ENCODE measurements at regions not wholly inside any gene's neighbourhood (a gene's known extent, or its start where the extent isn't known, plus 50 kb on each side); places are given as distances from the start of the nearest gene placed in this dataset.

DNA sequence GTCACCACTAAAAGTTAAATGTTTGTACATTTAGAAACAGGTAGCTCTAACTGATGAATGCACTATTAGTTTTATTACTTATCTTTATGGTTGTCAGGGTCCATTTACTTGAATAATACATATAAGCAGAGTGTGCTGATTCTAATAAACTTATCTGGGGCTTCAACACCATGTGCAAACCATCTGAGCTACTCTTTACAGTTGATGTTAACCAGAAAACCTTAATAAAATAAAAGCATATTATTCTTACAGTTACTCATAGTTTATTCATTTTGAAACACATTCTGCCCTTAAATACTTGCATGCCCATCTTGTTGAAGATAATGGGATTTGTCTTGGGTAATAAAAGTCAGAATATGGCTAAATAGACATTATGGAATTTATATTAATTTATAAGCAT lies 1042.2 kb downstream of the EPHA7 start:
- no peak for DNase-seq (ENCODE audit: low spot score)

DNA sequence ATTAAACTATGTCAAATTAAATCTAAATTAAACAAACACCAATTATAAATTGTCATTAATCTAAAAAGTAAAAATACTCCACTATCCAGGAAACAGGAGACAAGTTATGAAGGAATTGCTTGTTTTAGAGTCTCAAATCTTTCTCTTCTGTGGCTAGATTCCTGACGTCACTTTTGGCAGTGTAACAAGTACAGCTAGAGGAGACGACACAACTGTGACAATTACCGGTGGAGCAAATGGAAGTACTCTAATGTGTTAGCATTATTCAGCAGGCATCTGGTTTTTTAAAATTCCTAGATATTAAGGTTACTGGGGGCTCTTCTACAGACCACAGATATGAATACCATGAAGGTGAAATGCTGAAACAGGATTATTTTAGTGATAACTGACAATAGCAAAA lies 1042.7 kb downstream of the EPHA7 start:
- no peak for DNase-seq (ENCODE audit: low spot score)

DNA sequence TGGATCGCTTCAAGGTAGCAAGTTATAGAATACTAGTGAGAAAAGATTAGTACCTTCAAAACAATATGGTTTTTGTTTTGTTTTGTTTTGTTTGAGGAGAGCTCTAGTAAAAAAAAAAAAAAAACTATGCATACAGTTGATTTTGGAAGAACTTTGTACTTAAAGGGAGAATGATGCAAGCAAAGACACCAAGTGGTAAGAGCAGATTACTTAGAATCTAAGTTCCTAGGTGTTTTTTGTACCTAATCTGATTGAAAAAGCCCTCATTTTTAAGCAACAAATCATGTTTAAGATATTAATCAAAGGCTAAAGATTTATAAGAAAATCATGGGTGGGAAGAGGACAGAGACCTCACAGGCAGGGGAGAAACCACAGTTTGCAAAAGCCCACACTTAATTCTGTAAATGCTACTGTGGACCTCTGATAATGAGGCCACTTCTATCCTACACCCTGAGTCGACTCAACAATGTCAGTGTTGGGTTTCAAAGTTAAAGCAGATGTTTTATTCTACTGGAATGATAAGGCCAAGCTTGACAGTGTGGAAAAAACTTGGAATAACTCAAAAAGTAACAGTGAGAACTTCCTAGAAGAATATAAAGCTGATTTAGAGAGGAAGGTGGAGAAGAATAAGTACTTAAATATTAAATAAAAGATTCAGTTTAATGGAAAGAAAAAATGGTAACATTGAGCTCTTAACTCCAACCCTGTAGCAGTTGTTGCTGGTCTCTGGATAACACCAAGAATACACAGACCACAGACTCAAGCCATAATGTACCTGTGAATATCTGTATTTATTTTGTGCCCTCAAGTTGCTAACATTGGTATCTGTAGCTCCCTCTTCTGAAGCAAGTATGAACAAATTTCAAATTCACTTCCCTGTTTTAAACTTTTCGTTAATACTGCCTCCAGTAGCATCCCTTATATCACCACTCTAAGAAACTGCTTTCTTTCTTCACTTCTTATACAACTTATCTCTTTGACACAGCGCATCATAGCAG lies 1047.8 kb downstream of the EPHA7 start:
- DNase-seq (ENCODE audit: low spot score): no peak

DNA sequence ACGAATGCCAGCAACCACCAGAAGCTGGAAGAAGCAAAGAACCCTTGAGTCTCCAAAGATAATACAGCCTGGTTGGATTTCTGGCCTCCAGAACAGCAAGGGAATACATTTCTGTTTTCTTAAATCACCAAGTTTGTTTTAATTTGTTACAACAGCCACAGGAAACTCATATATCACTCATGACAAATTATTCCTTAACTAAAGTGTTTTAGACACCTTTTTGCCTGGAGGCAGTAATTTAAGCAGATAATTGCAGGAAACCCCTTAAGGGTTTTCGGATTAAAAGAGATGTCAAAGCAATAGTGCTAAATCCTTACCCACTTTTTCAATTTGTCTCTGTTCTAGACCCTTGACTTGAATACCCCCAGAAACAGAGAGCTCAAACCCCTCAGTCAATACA lies 1050.0 kb downstream of the EPHA7 start:
- DNase-seq (ENCODE audit: low spot score): no peak

DNA sequence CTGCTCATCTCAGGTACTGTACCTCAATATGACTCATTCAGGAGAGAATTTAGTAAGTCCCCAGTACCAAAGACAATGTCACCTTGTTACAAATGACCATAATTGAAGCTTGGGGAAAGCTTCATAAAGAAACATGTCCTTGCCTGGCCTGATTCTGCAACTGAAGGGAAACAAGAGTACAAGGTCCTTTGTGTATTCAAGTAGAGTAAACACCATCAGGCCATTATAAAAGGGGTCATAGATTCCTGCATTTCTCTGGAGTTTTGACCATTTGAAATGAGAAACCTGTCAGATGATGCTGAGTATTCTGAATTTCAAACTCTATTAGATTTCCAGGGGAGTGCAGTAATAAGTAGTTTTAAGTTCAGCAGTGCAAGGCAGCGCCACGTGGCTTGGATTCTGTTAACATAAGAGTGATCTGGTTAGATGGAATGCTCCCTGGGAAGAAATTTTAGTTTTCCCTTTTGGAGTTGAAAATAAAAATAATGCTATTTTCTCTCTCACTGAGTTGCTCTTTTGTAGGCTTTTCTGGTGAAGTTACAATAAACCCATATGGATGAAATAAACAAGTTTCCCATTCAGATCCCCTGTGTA lies 1054.3 kb downstream of the EPHA7 start:
- DNase-seq (ENCODE audit: low spot score): no peak

DNA sequence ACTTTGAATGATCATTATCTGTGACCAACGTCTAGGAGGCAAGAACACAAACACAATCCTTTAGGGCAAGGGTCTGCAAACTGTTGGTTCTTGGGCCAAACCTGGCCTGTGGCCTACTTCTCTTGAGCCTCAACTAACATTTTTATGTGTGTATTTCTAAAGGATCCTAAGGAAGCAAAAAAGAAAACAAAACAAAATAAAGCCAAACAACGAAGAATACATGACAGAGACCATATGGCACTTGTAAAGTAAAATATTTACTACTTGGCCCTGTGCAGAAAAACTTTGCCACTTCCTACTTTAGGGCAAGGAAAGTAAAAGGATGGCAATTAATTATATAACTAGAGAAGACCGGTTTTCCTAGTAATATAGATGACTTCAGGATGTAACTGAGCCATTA lies 1056.2 kb downstream of the EPHA7 start:
- DNase-seq (ENCODE audit: low spot score): no peak

DNA sequence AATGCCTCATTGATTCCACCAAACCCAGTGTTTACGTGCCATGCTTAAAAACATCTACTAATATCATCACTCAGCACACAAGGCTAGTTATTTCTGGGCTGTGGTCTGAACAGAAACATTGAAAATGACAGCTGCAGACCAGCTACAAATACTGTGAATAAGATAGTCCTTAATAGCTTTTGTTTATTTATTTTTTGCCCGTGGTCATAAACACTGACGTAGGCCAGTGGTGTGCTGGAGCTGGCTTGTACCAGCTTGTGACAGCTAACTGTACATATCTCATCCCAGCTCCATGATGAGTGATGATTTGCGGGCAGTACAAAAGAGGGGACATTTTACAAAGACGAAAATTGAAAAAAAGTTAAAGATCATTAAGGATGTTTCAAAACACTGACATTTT lies 1057.0 kb downstream of the EPHA7 start:
- no peak for DNase-seq (ENCODE audit: low spot score)

DNA sequence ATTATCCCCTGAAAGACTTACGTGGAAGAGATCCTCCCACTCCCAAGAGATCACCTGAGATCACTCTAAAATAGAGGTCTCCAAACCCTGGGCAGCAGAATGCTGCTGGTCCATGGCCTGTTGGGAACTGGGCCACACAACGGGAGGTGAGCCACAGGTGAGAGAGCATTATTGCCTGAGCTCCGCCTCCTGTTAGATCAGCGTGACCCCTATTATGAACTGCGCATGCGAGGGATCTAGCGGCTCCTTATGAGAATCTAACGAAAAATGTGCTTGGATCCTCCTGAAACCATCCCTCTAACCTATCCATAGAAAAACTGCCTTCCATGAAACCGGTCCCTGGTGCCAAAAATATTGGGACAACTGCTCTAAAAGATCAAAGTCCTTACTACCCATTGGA lies 1057.4 kb downstream of the EPHA7 start:
- no peak for DNase-seq (ENCODE audit: low spot score)

DNA sequence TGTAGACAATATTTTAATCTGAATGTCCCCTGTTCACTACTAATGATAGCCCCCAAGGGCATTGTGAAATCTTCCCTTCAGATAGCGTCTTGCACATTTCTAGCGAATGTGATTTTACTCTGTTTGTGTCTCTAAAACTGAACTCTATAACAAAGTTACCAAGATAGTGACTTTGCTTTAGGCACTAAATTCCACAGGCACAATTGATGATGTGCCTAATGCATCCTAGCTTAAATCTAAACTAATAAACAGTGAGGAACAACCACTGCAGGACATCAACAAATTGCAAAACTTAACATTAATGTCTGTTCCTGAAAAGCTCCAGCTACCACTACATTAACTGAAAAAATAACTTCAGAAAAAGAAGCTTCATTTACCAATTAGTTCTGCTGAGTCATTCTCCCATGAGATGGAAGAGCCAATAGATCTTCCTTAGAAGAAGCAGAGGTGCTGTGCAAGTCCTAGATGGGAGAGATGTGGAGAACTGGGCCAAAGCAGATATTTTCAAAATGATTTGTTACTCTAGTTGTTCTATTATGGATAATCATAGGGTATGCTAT lies 1065.0 kb downstream of the EPHA7 start:
- no peak for DNase-seq (ENCODE audit: low spot score)

DNA sequence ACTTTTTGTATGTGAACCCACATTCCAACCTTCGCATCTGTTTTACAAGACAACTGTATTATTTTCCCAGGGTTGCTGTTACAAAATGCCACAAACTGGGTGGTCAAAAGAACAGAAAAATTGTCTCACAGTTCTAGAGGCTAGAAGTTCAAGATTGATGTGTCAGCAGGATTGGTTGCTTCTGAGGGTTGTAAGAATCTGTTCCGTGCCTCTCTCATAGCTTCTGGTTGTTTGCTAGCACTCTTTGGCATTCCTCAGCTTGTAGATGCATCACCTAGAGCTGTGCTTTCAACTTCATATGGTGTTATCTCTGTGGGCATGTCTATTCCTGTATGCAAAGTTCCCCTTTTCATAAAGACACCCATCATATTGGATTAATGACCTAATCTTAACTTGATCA lies 1067.2 kb downstream of the EPHA7 start:
- no peak for DNase-seq (ENCODE audit: low spot score)

DNA sequence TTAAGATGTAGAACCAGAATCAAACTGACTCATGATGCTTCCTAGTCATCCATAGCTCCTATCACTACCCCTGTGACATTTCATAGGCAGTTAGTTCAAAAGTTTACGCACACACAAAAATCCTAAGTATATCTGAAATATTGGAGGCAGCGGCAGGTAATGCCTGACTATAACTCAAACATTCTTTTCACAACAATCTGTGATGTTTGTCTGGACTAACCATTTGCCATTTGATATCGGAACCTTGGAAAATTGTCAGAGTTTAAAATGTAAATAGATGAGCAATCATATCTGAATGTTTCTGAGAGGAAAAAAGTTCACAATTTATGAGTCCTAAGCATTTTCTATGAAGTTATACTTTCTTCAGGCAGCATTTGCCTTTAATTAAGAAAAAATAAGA lies 1078.2 kb downstream of the EPHA7 start:
- no peak for DNase-seq (ENCODE audit: low spot score)

DNA sequence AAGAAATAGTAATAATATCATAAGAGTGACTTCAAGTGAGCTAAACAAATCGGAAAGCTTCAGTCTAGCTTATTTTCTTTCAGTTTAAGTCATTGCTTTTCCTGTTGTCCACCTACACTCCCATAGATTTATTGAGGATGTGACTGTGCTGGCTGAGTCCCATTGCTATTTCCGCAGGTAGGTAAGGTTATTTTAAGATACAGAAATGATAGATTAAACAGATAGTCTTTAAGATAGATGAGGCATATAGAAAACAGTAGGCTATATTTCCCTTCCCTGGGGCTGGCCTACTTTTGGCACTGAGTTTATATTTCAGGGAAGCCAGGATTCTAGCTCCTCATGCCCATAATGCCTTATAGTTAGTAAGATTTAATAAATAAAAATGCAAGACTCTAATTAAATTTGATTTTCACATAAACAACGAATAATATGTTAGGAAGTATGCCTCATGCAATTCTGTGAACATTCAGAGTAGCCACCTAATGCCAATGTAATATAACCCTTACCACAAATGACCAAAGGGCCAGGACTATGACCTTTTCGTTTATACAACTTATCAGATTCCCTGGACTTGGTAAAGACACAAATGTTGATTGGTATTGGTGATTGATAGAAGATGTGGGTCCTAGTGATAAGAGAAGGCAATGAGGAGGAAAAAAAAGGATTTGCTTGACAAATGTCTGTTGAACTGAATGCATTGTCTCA lies 1079.3 kb downstream of the EPHA7 start:
- DNase-seq (ENCODE audit: low spot score): no peak

DNA sequence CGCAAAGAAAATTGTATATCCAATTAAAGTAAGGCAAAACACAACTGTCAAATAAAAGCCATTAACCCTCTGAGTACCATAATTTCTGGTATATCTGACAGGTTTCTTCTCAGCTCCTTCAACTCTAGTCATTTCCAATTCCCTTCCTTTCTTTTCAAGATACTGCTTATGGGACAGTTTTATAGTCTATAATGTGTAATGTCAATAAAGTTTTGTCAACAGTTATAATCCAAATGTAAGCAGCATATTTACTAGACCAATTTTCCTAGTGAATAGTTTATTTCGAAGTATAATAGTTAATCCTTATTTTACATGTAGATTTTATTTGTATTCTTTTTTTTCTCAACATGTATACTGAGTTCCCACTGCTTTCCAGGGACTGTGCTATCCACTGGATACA lies 1081.8 kb downstream of the EPHA7 start:
- no peak for DNase-seq (ENCODE audit: low spot score)

DNA sequence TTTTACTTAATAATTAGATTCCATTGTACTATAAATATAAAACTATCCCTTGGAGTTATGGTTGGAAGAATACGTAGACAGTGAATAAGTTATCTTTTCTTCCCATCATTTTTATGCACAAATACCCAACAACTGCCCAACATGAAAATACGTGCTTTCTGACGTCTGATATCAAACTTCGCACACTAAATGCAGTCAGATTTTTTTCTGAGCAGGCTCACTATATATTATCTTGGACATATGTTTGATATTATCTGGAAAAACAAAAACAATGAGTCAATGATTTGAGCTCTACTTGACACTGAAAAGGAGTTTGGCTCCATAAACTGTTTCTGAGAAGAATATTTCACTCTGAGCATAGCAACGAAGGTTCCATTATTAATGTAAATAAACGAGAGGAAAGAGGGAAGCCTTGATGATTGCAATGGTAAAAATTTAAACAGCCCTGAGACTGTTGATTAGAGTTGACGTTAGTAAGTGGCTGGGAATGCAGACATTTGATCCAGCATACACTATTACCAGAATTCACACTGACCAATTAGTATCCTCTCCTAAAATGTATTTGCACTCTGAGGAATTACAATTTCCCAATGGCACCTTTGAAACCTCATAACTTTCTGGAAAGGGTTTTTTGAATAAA lies 1090.0 kb downstream of the EPHA7 start:
- DNase-seq (ENCODE audit: low spot score): no peak

DNA sequence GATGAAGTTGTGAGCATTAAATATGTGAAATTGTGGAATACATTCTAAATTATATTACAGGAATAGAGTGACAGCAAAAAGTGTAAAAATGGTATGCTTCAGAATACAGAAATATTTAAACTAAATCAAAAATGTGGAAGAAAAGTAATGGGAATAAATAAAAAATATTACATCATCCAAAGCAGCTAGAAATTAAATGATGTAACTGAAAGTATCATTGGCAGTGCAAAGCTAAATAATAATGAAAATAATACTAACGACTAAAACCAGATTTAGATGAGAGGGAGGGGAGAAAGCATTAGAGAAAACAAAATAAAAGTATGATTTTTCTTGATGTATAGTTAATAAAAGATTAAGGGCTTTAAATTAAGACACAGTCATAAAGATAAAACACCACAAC lies 1104.0 kb downstream of the EPHA7 start:
- no peak for DNase-seq (ENCODE audit: low spot score)

DNA sequence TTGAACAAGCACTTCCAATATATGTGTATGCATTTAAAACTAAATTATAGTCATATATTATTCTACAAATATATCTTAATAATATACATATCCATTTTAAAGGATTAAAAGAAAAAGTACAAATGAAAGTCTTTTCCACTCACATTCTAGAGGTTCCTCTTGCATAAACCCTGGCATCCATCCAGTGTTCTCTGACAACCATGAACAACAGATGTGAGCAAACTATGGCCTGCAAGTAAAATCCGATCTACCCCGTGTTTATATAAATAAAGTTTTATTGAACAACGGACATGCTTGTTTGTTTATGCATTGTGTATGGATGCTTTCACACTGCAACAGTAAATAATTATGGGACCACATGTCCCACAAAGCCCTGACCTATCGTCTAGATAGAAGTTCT lies 1122.3 kb downstream of the EPHA7 start:
- DNase-seq (ENCODE audit: low spot score): no peak

DNA sequence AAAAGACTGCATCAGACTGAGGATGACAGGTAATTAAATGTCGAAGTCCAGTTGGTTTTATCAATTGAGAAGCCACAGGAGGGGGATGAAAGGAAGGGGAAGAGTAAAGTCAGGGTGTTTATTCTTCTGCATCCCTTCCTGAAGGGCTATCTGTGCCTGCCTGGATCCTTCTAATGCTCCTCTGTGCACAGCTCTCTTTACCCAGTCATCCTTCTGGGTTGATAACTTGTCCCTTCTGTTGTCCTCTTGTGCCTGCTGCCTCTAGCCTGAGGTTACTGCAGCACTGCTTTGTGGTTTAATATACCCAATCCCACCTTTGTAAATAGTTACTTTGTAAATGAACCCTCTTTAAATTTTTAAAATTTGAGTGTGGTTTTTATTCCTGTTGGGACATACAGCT lies 1127.3 kb downstream of the EPHA7 start:
- no peak for DNase-seq (ENCODE audit: low spot score)

DNA sequence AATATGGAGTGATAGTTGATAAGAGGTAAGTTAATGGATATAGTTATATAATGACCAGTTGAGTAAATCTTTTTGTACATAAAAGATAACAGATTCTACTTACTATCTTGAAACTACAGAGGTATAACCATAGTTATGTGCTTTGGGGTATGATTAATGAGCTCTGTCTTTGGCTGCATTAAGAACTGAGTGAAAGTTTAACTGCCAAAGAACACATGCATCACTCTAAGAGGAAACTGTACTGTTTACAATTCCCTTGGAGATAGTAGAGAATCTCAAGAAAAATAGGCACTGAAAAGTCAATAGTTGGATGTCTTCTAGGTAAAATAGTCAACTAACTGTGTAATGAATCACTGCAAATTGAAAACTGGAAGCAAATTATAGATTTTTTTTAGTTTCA lies 1129.5 kb downstream of the EPHA7 start:
- DNase-seq (ENCODE audit: low spot score): no peak

DNA sequence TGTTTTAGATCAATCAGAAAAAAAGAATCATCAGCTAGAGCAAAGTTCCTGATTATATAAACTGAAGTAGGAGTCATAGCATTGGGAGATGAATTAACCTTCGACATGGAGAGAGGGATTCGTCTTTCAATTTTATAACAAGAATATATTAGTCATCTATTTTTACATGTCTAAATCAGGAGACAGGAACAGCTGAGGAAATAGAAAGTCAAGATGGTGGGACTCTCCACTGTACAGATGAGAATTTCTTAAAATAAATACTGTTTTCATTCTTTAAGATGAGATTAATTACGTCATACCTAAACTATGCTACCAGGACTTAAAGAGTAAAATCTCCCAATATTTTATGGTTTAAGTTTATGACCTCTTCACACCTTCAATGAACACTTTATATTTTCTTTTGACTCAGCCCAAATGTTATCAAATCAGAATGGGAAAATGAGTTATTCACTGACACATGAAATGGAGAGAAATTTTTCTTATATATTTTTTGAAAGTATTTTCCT lies 1137.7 kb downstream of the EPHA7 start:
- DNase-seq (ENCODE audit: low spot score): no peak

DNA sequence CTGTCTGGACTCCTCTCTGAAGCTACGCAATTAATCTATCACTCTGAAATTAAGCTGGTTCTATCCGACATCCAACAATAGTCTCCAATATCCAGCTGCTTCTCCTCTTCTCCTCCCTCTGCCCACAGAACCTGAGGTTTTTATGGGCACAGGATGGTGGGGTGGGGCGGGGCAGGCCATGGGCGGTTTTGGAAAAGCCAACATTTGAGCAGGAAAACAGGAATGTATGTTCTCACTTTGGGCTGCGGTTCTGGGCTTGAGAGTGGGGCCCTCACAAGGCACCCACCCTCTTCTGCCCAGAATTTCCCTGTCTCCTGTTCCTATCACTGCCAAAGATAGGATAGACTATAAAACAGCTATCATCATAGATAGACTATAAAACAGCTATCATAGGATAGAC lies 1144.2 kb downstream of the EPHA7 start:
- no peak for DNase-seq (ENCODE audit: low spot score)

DNA sequence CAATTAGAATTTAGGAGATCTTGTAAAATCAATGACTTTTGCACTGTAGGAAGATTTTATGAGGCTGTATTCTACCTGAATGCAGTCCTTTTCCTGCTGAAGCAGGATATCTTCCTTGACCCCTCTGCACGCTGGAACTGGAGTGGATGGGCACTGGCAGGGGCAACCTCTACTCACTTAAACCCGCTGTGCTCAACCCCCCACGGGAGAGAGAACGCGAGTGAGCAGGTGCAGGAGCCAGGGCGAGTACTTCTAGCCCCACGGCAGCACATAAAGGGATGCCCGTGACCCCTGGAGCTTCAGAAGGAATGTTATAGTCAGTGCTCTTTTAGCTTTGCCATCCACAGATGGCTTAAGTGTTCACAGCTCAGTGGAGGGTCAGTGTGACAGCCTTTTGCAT lies 1144.8 kb downstream of the EPHA7 start:
- DNase-seq (ENCODE audit: low spot score): no peak

DNA sequence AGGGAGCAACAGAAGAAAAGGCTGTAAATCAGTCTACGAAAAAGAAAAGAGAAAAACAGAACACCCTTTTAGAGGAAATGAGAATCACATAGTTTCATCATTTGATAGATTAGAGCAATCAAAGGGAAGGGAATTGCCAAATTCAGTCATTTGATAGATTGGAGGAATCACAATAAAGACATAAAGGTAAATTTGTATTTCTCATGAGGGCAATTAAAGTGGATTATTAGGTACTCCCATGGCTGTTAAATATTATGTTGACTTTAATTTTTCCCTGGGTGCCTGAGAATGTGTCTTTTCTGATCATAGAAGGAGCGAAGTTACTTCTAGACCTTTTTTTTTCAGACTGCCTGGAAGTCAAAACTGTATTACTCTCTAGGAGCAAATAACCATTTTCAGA lies 1145.7 kb downstream of the EPHA7 start:
- DNase-seq (ENCODE audit: low spot score): no peak
